ENCODE measurements at regions not wholly inside any gene's neighbourhood (a gene's known extent, or its start where the extent isn't known, plus 50 kb on each side); places are given as distances from the start of the nearest gene placed in this dataset.

DNA sequence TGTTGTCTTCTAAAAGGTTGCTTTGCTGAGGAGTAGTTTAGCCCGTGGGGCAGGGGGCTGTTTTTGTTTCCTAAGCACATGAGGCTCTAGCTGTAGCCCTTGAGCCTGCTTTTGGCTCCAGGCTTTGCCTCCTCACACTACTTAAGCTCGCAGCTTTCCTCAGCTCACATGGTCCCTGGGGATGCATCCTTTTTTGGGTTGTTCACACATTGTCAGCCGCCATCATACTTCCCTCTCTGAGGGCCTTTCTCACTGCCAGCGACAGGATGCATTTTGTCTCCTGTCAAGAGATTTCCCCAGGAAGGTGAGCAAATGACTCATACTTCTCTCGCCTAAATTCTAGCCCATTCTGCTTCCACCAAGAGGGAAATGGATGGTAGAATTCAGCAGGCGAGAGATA, 279.5 kb upstream of the PKDCC start (continued):
- TF ChIP-seq, protein P1, sequence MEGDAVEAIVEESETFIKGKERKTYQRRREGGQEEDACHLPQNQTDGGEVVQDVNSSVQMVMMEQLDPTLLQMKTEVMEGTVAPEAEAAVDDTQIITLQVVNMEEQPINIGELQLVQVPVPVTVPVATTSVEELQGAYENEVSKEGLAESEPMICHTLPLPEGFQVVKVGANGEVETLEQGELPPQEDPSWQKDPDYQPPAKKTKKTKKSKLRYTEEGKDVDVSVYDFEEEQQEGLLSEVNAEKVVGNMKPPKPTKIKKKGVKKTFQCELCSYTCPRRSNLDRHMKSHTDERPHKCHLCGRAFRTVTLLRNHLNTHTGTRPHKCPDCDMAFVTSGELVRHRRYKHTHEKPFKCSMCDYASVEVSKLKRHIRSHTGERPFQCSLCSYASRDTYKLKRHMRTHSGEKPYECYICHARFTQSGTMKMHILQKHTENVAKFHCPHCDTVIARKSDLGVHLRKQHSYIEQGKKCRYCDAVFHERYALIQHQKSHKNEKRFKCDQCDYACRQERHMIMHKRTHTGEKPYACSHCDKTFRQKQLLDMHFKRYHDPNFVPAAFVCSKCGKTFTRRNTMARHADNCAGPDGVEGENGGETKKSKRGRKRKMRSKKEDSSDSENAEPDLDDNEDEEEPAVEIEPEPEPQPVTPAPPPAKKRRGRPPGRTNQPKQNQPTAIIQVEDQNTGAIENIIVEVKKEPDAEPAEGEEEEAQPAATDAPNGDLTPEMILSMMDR (IDR thresholded peaks at IDR 0.05; ENCODE audit: low read depth, low read length, missing input control): no peak
- TF ChIP-seq FOXA1 (IDR thresholded peaks at IDR 0.05) (no peak), JUND (IDR thresholded peaks at IDR 0.05) (no peak), NR2F2 (IDR thresholded peaks at IDR 0.05) (no peak), RAD21 (IDR thresholded peaks at IDR 0.05) (no peak), RXRA (IDR thresholded peaks at IDR 0.05) (no peak), EGR1 (IDR thresholded peaks at IDR 0.05; ENCODE audit: low read depth in 2 of 2) (no peak), HNF4G (IDR thresholded peaks at IDR 0.05) (no peak)
- TF ChIP-seq, protein P2, sequence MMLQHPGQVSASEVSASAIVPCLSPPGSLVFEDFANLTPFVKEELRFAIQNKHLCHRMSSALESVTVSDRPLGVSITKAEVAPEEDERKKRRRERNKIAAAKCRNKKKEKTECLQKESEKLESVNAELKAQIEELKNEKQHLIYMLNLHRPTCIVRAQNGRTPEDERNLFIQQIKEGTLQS (IDR thresholded peaks at IDR 0.05): no peak
- TF ChIP-seq, protein P3, sequence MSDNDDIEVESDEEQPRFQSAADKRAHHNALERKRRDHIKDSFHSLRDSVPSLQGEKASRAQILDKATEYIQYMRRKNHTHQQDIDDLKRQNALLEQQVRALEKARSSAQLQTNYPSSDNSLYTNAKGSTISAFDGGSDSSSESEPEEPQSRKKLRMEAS (IDR thresholded peaks at IDR 0.05): no peak

DNA sequence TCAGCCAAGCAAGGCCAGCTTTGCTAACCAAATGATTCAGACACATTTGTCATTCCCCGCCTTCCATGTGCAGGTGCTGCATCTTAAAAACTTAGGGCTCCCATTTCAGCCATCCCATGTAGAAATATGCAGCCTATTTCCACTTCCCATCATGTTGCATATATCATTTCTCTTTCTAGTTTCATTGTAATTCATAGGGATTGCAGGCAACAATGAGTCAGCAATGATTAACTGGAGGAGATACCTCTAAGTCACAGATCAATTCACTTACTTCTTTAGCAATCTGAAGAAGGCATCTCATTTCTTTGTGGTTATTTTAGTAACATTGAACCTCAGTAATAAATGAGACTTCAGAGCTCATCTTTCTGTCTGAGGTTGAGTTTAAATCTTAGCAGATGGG, 276.1 kb upstream of the PKDCC start:
- DNase-seq (ENCODE audit: low spot score): no peak
- no peaks in the 10 kb centered on the region for H3K36me3 ChIP-seq (ENCODE audit: control insufficient read depth in 4 of 4, insufficient read depth in 3 of 4, low read depth in 1 of 4, low read length in 3 of 4)
- H3K4me3 ChIP-seq (ENCODE audit: low read depth in 1 of 3, low read length in 3 of 3): no peak overlapping the region
- no peak overlapping the region for H3K27ac ChIP-seq (ENCODE audit: low read depth in 1 of 2, low read length in 2 of 2)
- TF ChIP-seq FOXA1 (IDR thresholded peaks at IDR 0.05): no peak
- TF ChIP-seq, protein P4, sequence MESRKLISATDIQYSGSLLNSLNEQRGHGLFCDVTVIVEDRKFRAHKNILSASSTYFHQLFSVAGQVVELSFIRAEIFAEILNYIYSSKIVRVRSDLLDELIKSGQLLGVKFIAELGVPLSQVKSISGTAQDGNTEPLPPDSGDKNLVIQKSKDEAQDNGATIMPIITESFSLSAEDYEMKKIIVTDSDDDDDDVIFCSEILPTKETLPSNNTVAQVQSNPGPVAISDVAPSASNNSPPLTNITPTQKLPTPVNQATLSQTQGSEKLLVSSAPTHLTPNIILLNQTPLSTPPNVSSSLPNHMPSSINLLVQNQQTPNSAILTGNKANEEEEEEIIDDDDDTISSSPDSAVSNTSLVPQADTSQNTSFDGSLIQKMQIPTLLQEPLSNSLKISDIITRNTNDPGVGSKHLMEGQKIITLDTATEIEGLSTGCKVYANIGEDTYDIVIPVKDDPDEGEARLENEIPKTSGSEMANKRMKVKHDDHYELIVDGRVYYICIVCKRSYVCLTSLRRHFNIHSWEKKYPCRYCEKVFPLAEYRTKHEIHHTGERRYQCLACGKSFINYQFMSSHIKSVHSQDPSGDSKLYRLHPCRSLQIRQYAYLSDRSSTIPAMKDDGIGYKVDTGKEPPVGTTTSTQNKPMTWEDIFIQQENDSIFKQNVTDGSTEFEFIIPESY (IDR thresholded peaks at IDR 0.05): no peak
- no peak for TF ChIP-seq TAF1 (conservative IDR thresholded peaks at IDR 0.05)
- TF ChIP-seq SP1 (IDR thresholded peaks at IDR 0.05): no peak
- TF ChIP-seq, protein P5, sequence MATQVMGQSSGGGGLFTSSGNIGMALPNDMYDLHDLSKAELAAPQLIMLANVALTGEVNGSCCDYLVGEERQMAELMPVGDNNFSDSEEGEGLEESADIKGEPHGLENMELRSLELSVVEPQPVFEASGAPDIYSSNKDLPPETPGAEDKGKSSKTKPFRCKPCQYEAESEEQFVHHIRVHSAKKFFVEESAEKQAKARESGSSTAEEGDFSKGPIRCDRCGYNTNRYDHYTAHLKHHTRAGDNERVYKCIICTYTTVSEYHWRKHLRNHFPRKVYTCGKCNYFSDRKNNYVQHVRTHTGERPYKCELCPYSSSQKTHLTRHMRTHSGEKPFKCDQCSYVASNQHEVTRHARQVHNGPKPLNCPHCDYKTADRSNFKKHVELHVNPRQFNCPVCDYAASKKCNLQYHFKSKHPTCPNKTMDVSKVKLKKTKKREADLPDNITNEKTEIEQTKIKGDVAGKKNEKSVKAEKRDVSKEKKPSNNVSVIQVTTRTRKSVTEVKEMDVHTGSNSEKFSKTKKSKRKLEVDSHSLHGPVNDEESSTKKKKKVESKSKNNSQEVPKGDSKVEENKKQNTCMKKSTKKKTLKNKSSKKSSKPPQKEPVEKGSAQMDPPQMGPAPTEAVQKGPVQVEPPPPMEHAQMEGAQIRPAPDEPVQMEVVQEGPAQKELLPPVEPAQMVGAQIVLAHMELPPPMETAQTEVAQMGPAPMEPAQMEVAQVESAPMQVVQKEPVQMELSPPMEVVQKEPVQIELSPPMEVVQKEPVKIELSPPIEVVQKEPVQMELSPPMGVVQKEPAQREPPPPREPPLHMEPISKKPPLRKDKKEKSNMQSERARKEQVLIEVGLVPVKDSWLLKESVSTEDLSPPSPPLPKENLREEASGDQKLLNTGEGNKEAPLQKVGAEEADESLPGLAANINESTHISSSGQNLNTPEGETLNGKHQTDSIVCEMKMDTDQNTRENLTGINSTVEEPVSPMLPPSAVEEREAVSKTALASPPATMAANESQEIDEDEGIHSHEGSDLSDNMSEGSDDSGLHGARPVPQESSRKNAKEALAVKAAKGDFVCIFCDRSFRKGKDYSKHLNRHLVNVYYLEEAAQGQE (IDR thresholded peaks at IDR 0.05): no peak
- no peak for TF ChIP-seq RAD21 (IDR thresholded peaks at IDR 0.05)
- TF ChIP-seq, protein P2 (IDR thresholded peaks at IDR 0.05): no peak
- TF ChIP-seq, protein P1 (IDR thresholded peaks at IDR 0.05; ENCODE audit: low read depth, low read length, missing input control): no peak
- TF ChIP-seq HNF4G (IDR thresholded peaks at IDR 0.05): no peak
- no peak for TF ChIP-seq NR2F2 (IDR thresholded peaks at IDR 0.05)
- TF ChIP-seq, protein P3 (IDR thresholded peaks at IDR 0.05): no peak
- no peak for TF ChIP-seq HNF4A (conservative IDR thresholded peaks at IDR 0.05)
- TF ChIP-seq YY1 (IDR thresholded peaks at IDR 0.05): no peak
- no peak for TF ChIP-seq FOXA2 (IDR thresholded peaks at IDR 0.05)
- peaks cover 0 to 6% (median 0%) of the 10 kb centered on the region in 4 donors for H3K4me1 ChIP-seq (ENCODE audit: control insufficient read depth in 4 of 4, insufficient read depth in 4 of 4, low read length in 3 of 4)
- H3K9me3 ChIP-seq (ENCODE audit: control insufficient read depth in 4 of 4, low read length in 3 of 4): no peaks in the 10 kb centered on the region
- H3K9ac ChIP-seq (ENCODE audit: low read depth in 1 of 2, low read length in 2 of 2): no peak overlapping the region
- peaks cover 0 to 5% (median 0%) of the 10 kb centered on the region in 4 donors for H3K27me3 ChIP-seq (ENCODE audit: control insufficient read depth in 4 of 4, insufficient read depth in 4 of 4, low read length in 3 of 4)
- WGBS: 95% methylated on average over 1 of the region's 1 CpG
